ENCODE measurements at regions not wholly inside any gene's neighbourhood (a gene's known extent, or its start where the extent isn't known, plus 50 kb on each side); places are given as distances from the start of the nearest gene placed in this dataset.

- TF ChIP-seq TAF1 (IDR thresholded peaks at IDR 0.05; ENCODE audit: low read depth, low read length) = no peak
- TF ChIP-seq POLR2A (IDR thresholded peaks at IDR 0.05; ENCODE audit: low read depth, low read length) = no peak
- TF ChIP-seq POLR2AphosphoS5 (IDR thresholded peaks at IDR 0.05; ENCODE audit: low read depth, low read length) = no peak
Measured at GRCh38 chr11:71164186-71164585, 88.2 kb downstream of the SHANK2 start.

All from GM12891 (cell line).